HG03520 (cell line): ENCODE measurements at regions not wholly inside any gene's neighbourhood (a gene's known extent, or its start where the extent isn't known, plus 50 kb on each side); places are given as distances from the start of the nearest gene placed in this dataset.

Source experiments
- ATAC-seq: cut with Tn5 transposase; IDR thresholded peaks from one replicate; pipeline ENCODE4 v1.9.1; 2021; ENCODE audit warnings: mild to moderate bottlenecking, moderate library complexity; ENCODE audit not compliant: unreplicated experiment

DNA sequence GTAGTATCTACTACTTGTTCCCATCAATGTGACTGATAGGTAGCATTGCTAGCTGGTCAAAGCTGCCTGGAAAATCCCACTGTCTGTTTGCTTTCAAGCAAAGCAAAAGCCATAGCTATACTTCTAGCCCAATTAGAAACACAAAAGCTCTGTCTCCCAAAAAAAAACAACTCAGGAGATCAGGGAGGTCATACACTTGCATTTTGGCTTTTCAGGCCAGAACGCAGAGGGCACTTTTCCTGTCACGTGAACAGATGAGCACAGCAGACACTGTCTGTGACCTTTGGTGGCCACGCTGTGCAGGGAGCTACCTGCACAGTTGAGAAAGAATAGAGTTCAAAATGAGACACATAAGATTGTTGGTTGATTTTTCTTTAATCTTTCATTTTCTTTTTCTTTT is 441.7 kb upstream of the PDZRN3 start:
- ATAC-seq: no peak

DNA sequence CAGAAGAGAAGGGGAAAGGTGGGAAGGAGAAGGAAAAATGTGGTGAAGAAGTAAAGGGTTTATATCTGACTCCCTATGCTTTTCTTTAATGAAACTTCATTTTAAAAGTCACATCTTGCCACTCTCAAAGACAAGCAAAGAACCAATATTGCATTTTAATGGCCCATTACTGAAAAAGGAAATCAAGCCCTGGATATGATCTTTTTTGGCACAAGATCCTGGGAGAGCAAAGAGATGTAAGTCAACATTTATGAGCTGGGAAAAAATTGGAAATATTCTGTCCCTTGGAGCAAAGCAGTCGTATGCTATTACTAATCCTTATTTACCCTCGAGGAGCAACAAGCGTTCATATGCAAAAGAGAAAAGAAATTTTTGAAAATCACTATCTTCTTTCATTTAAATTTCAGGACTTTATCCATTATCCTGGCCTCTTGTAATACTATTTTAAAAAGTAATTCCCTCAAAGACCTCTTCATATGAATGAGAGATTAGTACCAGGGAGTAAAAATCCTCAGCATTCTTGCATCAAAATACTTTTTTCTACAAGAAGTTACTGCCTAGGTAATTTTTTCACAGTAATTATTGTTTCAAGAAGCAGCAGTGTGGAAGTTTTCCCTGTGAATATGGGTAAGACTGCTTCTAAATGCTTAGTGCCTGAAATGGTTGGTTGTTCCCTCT is 435.3 kb upstream of the PDZRN3 start:
- ATAC-seq: no peak

DNA sequence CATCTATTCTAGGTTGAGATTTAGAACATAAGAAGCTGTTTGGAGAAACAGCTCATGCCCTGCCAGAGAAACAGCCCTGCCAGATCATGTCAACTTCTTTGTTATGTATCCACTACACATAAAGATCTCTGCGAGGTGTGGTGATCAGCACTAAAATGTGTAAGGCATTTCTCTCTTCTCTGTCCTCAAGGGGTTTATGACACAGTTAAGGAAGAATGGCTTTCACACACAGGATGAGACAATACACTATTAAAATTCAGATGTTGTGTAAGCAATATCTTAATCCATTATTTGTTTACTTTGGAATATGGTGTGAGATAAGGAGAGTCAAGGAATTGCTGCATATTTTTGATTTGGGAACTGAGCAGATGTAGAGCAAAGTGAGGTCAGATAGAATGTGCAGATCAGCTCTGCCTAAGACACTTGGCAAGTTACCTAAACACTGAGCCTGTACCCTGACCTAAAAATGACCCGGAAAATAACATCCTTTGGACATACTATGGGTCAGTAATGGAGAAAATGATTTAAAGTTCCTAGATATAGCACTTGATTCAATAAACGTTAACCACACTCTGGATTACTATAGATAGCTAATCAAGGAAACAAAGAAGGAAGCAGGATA is 434.7 kb upstream of the PDZRN3 start:
- ATAC-seq: no peak

DNA sequence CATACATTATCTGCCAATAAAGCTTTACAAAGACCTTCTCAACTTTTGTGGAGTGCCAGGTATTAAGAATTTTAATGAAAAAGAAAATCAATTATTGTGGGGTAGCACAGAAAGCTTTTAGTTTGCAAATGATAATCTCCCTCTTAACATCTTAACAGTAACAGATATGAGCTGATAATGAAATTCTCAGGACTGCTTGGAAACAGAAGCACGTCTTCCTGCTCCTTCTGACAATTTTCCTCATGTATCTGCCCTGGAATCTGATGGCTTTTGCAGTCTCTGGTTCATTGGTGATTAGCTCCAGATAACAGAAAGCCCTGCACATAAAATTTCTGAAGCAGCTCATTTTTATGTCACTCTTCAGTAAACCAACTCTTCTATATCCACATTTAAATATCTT is 432.4 kb upstream of the PDZRN3 start:
- no peak for ATAC-seq

DNA sequence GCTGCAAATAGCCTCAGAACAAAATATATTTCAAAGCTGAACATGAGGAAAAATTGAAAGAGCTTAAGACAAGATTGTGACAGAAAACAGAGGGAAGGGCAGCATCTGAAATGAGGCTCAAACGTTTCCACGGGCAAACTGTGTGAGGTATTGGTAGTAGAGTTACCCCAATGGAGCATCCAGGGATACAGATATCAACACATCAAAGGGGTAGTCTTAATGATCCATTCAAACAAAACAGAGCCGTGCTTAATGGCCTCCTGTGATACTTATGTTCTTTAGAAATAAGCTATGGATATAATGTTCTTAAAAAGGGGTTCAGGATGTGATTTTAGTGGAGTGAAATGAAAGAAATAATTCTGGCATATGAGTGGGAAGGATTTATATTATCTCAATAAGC is 430.3 kb upstream of the PDZRN3 start:
- ATAC-seq: no peak

DNA sequence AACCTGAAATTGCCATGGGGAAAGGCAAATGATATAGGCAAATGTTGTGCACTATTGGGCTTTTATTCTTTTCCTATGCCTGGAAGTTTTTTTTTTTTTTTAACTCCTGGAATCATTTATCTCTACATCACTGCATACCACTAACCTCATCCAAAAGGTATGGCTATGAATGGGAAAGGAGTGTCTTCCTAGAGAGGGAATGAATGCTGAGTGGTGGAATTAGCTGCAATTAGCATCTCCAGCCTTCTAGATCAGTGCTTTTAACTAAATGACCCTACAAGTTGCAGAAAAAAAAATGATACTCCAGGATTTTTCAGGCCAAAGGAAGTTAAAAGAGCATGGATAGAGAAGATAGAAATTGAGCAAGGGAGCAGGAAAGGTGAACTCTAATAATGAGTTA is 429.8 kb upstream of the PDZRN3 start:
- no peak for ATAC-seq

DNA sequence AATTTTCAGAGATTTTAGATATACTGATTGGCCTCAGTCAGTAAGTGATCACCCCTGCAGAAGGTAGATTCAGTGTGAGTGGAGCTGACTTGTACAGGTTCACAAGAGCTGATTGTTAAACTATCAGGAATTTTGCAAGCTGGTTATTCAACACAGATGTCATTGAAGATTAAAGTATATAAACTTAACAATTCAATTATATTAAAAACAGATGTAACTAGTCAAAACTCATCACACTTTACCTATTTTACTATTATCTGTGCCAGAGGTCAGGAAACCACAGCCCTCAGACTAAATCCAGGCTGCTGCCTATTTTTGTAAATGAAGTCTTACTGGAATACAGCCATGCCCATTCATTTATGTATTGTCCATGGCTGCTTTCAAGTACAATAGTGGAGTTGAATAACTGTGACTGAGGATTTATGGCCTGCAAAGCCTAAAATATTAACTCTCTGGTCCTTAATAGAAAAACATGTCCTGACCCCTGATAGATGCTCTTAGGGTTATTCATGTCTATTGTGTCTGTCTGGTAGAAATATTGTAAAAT is 429.3 kb upstream of the PDZRN3 start:
- ATAC-seq: no peak

DNA sequence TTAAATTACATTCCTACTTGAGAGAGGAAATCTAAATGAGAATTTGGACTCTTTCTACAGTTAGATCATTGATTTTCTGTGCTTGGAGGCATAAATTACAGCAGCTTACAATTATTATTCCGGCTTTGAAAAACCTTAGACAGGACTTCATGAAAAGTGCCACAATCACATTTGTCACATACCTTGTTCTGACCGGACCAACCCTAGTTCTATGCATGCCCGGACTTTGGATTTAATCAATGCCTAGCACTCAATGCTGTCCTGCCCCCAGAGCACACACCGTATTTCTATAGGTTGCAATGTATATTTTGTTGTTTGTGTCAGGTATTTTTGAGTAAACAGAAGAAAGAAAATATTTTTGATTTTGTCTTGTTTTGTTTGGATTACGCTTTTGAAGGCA is 424.7 kb upstream of the PDZRN3 start:
- no peak for ATAC-seq

DNA sequence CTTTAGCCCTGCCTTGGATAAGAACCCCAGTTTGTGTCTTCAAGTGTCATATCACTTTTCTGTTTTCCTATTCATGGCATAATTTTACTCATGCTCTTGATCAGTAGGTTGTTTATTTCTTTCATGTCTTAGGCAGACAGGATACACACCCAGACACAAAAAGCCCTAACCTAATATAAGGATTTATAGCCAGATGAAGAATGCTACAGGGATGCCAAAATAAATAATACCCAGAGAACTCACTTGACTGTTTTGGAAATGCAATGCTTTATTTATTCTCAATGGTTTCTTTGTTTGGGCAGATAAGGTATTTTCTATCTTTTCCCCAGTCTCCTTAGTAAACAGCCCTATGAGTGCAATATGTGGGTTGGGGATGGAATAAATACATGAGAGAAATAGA is 424.0 kb upstream of the PDZRN3 start:
- ATAC-seq: no peak

DNA sequence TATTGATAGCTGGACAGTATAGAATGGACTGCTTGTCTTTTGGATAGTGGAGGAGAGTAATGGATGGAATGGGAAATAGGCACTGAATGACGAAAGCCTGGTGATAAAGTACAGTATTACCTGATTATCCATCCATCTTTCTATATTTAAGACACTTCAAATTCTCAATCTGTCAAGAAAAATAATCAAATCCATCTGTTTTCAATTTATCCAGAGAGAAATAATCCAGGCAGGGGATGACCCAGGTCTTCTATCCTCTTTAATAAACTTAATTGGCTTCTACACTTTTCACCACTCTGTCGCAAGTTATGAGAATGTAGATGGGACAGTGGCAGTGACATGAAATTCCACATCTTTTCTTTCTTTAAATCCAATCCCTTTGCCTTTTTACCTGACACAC is 420.3 kb upstream of the PDZRN3 start:
- ATAC-seq: no peak

DNA sequence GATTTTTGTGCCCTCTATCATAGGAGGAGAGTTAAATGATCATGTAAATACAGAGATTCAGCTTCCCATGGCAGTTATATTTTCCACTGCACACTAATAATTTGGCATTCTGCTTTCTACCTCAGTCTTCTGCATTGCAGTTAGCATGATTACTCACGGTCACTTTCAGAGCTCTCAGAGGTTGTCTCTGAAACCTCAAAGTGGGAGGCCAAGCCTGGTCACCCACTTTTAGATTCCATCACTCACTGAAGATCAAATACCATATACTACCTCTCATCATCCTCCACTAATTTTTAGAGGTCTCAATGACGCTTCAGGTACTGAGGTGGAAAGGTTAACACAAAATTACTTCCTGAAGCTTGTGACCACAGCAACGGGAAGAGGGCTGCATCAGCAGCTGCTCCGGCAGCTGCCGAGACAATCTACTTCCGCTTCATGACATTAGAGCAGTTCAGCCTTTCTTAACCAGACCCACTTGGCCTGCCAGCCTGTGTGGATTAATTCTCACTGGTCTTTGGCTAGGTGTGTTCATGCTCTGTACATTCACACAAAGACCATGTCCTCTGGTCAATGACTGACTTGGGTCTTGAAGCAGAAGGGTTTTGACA is 416.4 kb upstream of the PDZRN3 start:
- no peak for ATAC-seq

DNA sequence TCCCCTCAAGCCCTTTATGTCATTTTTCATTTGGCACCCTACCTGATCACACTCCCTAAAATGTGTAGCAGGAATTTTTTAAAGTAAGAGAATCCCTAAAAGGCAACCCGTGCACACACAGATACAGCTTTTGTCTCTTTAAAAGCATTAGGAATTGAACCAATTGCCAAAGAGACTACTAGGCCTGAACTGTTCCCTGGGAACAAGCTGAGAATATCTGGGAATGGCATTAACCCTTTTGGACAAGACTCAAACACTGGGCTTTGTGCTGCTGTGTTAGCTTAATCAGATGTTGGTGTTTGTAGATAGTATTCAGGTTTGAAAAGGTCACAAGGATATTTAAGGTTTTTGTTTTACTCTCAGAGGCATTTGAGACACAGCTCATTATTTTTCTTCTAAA is 414.4 kb upstream of the PDZRN3 start:
- ATAC-seq: no peak

DNA sequence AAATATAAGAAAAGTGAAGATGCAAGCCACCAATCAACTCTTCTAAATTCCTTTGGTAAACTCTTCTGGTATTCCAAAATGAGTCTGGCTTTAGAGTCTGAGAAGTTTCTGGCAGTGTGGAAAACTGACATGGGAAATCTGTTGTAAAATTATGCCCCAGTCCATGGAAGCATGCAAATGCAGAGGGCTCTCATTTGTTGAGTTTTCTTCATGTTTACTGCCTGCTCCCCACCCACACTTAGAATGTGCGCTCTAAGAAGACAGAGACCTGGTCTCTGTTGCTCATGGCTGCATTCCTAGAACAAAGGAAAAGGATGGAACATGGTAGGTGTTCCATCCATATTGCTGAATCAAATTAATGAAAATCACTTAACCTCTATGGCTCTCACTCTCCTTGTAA is 411.8 kb upstream of the PDZRN3 start:
- no peak for ATAC-seq

DNA sequence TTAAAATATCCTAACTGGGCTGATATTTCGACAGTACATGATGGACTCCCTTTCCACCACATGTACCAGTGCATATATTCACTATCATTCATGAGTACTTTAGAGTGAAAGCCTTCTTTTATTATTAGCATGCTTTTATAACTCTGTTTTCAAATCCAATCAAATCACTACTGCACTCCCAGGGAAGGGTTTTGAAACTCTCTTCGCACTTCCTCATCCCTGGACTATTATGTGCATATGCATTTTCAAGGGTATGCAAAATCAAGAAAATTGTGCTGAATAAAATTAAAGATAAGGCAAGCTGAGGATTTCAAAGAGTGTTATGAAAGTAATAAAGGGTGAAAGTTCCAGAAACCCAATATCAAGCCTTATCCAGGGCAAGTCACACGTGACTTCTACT is 411.4 kb upstream of the PDZRN3 start:
- no peak for ATAC-seq

DNA sequence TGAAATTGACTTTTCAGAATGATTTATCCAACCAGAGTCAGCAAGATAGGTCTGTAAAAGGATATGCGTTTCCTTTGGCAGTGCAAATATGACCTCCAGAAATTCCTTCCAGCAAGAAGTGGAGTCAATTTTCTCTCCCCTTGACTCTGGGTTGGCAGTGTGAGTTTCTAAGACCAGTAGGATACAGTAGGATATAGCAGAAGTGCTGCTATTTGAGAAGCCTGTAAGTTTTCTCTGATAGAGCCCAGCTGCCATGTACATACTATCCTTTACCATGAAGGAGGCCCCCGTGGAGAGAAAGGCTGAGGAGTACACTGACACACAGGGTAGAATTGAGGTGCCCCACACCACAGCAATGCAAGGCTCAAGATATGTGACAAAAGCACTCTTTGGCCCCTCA is 409.1 kb upstream of the PDZRN3 start:
- ATAC-seq: no peak

DNA sequence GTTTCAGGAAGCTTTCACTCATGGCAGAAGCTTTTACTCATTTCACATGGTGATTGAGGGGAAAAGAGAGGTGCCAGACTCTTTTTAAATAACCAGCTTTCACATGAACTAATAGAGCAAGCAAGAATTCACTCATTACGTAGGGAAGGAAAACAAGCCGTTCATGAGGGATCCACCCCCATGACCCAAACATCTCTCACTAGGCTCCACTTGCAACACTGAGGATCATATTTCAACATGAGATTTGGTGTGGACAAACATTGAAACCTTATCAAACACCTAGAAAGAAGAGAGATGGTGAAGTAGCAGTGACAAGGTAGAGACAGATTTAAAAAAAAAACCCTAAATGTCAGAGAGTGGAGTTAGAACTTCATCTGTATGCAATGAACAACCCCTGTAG is 408.6 kb upstream of the PDZRN3 start:
- ATAC-seq: no peak

DNA sequence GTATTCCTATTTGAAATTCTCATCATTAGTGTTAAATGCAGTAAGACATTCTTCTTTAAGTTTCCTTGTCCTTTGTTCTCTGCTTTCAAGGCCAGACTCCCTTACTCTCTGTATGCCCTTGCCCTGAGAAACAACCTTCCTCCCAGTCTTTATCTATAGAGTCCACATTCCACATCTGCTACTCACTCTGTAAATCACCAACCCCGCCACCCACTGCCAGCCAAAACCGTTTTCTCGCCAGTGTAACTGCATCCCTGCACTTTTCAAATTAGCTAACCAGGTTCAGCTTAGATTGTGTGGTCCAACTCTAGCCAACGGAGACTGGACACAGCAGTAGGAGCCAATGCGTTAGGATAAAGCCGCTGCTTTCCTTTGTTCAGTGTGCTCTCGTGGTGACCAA is 402.4 kb upstream of the PDZRN3 start:
- ATAC-seq: no peak

DNA sequence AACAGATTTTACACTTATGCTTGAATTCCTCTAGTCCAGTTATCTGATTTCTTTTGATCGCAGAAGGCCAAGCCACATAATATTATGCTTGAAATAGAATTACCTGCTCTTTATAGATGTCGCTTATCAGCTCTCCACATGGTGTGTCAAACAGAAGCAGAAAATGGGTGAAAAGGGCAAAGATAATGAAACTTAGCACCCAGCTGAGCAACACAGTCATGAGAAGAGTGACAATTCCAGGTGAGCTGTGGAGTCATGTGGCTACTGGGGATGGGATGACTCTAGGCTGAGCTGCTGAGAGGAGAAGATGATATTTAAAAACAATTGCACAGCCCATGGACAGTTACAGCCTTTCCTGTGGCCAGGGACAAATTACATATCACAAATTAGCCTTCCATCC is 398.7 kb upstream of the PDZRN3 start:
- ATAC-seq: no peak

DNA sequence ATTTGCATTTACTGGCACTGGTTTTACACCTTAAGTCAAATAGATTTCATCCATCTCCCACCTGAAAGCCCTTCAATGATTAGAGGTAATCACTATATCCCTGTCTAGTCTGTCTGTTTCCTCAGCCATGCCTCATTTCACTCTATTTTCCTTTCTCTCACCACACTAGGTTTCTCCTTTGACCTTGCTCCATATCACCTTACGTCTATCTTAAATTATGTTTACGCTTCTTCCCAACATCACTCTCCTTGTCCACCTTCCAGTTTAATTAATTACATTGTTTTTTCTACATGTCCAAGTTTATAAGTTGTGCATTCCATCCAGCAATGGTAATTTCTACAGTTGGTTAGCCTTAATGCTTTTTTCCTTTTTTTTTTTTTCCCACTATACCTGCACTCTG is 396.7 kb upstream of the PDZRN3 start:
- no peak for ATAC-seq

DNA sequence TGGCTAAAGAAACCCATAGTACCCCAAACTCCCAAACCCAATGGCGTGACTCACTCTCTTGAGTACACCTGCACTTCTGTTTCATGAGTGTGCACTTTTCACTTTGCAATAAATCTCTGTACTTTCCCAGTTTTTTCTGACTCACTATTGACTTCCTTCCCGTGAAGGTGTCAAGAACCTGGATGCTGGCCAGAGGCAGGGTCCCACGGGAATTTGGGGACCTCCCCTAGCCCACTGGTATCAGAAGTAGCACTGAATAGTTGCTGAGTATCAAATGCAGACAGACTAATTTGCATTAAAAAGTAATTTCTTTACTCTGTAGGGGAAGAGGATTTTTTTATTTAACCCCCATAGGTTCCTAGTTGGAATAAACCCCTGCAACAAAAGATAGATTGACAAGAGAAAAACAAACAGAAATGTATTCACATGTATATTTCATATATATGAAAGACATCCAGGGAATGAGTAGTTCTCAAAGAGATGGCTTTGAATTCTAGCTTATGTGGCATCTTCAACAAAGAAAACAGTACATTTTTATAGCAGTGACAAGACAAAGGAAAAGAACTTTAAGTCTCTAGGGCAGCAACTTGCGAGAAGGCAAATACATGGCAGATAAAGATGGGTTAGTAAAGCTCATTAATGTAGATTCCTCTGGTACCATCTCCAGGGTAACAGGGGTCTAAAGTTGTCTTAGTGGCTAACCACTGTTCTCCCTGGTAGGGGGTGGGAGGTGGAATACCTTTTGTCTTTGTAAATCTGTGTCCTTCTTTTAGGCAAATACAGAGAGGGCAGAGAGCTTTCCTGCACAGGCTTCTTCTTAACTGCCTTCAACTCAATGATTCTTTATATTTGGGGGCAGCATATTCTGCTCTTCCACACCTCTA is 385.5 kb upstream of the PDZRN3 start:
- ATAC-seq: no peak

DNA sequence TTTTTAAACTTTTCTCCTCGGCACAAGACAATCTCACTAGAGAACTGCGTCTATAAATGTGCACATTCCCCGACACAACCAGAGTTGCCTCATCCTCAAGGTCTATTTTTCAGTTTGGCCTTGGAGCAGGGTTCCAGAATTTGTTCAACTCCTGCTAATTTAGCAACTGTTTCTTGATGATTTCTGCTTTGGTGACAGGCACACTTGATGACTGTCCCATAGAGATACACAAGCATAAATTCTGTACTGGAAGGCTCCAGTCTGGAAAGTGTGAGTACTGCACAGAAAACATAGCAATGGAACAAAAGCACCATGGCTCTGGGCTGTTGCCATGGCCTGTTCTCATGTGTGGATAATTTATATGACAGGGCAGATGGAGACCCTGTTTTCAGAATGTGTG is 379.6 kb upstream of the PDZRN3 start:
- no peak for ATAC-seq
